T47D (cell line): ENCODE measurements at regions not wholly inside any gene's neighbourhood (a gene's known extent, or its start where the extent isn't known, plus 50 kb on each side); places are given as distances from the start of the nearest gene placed in this dataset.

Experiments
- DNase-seq, 2 experiments: peaks; one replicate each; pipeline versions ENCODE4 v3.0.0 to v3.0.0-alpha.2; 2011 to 2012; ENCODE audit warnings: low read depth in 1 of 2, low spot score in 1 of 2
- JUND ChIP-seq: IDR thresholded peaks from 2 replicates; pipeline ENCODE4 v1.6.1; 2012; ENCODE audit warnings: low read depth
- in situ Hi-C: cut with HindIII; loops from 2 replicates; pipeline ENCODE4 v1.10.0; 2016; ENCODE audit warnings: low sequenced_read_pairs, low pct_unique_long_range_greater_than_20kb

DNA sequence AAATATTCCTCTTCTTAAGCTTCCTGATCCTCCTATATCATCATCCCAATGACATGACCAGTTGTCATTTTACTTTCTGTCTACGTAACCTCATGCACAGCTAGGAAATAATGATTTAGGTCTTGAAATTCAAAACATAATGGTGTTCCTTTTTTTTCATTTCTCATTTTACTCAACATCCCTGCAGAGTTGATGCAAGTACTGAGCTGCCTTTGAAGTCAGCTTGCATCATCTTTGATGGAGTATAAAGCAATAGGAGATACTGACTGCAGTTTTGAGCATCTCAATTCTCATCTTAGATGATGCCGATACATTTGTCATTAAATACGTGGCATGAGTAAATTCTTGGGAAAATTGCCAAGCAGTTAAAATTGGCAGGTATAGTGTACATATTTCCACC lies 346.1 kb downstream of the ZIC1 start:
- TF ChIP-seq JUND, result no peak
- no peak for DNase-seq
- in situ Hi-C loops, result no loop called here

DNA sequence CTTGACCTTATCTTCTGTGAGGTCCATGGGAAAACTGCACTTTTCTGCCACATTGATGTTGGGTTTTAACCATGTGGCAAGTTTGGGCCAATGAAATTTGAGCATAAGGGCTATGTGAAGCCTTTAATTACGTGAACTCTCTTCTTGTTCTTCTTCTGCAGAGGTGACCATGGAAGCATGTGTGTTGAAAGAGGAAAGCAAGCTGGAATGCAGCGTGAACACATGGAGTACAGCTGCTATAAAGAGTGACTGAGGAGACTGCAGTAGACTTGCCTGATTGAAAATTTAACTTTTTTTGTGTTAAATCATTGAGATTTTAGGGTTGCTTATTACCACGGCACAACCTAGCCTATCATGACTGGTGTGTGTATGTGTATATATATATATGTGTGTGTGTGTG lies 347.3 kb downstream of the ZIC1 start:
- DNase-seq, result no peak
- TF ChIP-seq JUND, result no peak
- in situ Hi-C loops, result no loop called here

DNA sequence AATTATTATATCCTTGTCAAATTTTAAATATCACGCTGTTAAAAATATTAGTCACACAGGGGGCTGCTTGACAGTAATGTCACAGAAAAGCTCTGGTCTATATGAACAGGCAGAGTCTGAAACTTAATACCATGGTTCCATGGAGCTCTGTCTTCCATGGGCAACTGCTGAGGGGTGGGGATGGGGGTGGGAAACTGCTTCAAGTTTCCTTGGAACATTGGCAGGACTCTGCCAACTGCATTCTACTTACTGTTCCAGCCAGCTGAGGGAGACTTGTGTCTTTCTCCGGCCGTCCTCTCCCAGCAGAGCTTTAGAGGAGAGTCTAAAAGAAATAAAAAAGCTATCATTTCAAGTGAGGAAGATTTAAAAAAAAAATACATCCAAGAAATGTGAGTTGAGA lies 348.7 kb downstream of the ZIC1 start:
- DNase-seq, result no peak
- no peak for TF ChIP-seq JUND
- in situ Hi-C loops, result no loop called here

DNA sequence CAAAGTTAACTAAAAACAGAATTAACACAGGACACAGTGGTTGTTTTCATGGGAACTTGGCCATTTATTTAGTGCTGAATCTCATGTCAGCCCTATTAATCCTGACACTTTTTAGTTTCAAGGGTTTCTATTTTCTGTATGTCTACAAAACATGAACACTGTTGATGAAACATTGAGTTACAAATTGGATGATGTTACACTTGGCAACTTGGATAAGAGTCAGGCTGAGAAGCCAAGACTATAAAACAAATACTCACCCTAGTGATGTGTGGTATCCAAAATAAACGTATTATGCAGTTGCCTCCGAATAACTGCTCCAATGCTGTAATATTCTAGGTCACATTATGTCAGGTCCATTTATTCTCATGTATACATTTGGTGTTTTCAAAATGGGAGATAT lies 349.6 kb downstream of the ZIC1 start:
- in situ Hi-C loops, result no loop called here
- DNase-seq, result no peak
- TF ChIP-seq JUND, result no peak

DNA sequence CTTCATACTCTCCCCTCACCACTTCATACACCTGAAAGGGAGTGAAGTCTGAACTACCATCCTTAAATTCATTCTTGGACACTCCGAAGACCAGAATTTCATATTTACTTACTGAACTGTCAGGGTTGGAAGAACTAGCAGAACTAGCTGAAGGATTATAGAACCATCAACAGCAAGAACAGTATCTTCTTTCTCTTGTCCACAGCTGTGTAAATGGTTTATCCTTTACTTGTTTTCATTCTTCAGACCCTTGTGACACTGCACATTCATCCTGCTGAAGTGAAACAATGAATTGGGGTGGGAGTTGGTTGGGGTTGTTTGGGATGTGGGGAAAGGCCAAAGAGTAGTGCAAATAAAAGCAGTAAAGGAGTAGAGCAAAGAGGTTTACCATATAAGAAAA lies 350.9 kb downstream of the ZIC1 start:
- no peak for DNase-seq
- TF ChIP-seq JUND, result no peak
- in situ Hi-C loops, result no loop called here

DNA sequence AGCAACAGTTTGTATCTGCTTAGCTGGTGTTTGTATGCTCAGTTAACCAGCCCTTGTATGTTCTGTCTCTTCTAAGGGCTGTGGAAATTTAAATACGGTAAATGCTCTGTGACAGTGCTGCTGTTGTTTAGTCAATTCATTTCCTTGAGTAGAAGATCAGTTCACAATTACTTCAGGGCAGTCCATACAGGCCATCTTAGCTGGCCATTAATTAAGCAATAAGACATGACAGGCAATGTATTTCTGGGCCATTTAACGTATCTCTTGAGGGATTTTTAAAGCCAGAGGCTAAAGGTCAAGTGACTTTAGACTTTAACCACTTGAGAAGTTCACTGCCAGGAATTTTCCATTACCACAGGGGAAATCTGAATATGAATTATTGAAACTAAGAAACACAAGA lies 351.8 kb downstream of the ZIC1 start:
- no peak for TF ChIP-seq JUND
- in situ Hi-C loops, result no loop called here
- no peak for DNase-seq

DNA sequence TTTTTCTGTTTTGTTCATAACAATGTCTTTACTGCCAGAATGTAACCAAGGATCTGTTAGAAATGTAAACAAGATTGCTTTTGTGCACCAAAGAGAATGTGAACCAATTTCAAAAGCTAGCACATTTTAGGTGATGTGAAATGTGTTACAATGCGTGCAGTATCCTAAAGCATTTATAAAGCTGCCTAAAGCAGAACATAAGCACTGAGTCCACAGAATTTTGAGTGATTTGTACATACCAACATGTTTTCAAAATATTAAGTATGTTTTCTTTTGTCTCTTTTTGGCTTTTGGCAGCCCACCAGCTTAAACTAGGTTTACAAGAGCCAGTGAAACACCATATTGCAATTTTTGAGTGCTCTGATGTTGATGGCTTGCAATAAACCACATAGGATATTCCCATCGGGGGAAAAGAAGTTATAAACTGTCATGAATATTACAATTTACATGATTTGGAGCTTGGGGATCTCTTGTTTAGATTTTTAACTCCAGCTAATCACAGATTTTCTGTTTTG lies 364.0 kb downstream of the ZIC1 start:
- in situ Hi-C loops, result no loop called here
- no peak for DNase-seq
- no peak for TF ChIP-seq JUND

DNA sequence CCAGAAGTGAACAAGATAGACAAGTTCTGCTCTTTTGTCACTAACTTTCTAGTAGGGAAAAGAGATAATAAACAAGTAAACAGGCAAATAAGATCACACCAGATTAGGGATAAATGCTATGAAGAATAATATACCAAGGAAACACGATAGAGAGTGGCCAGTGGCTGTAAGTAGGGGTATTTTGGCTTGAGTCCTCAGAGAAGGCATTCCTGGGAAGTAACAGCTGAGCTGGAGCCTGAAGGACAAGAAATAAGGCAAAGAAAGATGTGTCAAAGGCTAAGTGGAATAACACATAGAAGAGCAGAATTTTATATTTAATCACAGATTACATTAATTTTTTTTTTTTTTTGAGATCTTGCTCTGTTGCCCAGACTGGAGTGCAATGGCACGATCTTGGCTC lies 366.2 kb downstream of the ZIC1 start:
- in situ Hi-C loops, result no loop called here
- no peak for DNase-seq
- TF ChIP-seq JUND, result no peak

DNA sequence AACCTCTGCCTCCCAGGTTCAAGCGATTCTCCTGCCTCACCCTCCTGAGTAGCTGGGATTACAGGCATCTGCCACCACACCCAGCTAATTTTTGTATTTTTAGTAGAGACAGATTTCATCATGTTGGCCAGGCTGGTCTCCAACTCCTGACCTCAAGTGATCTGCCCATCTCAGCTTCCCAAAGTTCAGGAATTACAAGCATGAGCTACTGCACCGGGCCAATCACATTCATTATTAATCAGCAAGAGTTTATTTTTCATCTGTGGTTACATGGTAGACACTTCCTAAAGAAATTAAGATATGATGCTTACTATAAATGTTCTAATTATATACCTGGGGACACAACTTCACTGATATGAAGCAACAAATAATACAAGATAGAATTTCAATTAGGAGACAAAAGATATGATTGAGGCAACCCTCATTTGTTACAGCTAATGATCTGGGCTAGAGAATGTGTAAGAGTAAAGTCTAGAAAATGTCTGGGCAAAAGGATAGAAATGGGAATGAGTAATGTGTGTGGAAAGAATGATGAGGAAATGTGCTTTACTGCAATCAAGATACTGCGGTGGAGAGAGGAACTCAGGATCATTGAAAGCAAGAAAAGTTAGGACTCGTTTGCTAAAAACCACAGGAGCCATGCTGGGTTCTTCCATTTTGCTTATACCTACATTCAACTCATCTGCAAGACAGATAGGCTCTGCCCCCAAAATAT lies 366.8 kb downstream of the ZIC1 start:
- TF ChIP-seq JUND, result no peak
- in situ Hi-C loops, result no loop called here
- no peak for DNase-seq

DNA sequence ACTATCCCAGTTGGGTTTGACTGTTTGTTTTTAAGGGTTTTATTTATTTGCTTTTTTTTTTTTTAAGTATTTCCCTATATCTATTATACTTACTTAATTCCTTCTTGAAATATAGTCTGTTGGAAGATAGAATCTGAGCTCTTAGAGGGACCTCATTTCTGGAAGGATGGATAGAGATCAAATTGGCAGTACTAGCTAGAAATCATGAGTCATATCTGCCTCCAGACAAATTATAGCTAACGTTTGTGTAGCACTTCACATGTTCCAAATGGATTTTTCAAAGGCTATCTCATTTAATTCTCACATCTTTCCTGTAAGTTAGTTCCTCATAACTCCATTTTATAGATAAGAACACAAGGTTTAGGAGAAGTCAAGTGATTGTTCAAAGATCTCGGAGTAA lies 384.7 kb downstream of the ZIC1 start:
- DNase-seq, result no peak
- TF ChIP-seq JUND, result no peak
- in situ Hi-C loops, result no loop called here

DNA sequence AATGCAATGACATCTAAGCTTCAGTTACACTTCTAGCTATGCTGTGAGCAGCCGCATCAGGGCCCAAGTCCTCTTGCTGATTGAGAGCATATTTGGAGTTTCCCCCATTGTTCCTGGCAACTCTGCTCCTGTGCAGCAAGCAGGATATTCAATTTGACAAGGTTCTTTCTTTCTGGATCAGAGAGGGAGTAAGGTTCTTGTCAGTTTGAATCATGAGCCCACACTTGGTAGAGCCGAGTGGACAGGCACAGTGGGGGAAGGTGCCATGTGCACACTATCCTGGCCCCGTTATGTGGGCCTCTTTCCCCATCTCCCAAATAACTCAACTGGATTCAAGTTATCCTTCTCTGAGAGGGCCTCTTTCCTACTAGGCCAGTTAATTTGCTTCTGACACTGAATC lies 385.4 kb downstream of the ZIC1 start:
- in situ Hi-C loops, result no loop called here
- TF ChIP-seq JUND, result no peak
- no peak for DNase-seq

DNA sequence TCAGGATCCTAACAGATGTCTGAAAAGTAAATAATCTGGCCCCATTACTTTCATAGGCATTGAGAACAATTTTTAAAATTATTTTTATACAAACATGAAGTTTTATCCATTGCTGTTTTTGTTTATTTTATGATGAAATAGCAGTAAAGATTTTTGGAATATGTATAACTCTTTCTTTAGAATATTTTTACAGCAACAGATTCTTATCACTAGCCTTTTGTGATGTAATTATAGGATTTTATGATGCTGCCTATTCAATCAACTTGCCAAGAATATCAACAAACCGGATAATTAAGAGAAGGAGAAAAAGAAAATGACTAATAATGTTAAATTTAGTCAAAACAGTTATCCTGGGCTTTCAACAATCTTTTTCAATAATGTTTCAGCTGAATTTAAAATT lies 386.3 kb downstream of the ZIC1 start:
- no peak for DNase-seq
- no peak for TF ChIP-seq JUND
- in situ Hi-C loops, result no loop called here

DNA sequence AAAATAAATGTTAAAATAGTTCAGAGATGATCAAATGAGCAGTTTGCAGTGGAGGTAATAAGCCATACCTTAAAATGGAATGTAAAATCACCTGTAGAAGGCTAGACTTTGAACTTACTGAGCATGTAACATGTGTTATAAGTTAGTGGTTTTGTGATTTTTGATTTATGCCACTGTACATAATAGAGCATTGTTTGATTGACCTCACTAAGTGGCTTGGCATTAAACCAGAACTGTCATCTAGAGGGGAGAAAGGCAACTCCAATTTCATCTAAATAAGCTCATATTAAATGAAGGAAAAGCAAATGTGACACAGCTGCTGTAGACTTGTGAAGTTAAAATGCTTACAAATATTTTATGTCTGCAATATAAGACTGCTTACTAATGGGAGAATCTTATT lies 387.9 kb downstream of the ZIC1 start:
- in situ Hi-C loops, result no loop called here
- no peak for DNase-seq
- no peak for TF ChIP-seq JUND

DNA sequence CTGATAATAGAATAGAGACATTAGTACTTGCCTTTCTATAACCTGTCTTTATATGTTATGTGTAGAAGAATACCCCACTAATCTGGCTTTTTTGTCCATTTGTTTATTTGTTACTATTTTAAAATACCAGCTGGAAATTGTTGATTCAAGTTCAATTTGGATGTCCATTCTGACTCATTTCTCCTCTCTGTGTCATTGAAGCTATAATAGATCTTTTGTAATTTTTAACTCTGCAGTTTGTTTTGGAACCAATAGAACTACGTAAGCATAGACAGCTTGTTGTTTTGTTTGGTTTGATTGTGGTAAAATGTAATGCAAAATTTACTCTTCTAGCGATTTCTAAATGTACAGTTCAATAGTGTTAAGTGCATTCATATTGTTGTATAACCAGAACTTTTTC lies 390.4 kb downstream of the ZIC1 start:
- DNase-seq, result no peak
- no peak for TF ChIP-seq JUND
- in situ Hi-C loops, result no loop called here
